ENCODE measurements at regions not wholly inside any gene's neighbourhood (a gene's known extent, or its start where the extent isn't known, plus 50 kb on each side); places are given as distances from the start of the nearest gene placed in this dataset.

GRCh38 chr3:124256599-124256998 is 264.7 kb upstream of the ROPN1 start:
- TF ChIP-seq, protein P1, sequence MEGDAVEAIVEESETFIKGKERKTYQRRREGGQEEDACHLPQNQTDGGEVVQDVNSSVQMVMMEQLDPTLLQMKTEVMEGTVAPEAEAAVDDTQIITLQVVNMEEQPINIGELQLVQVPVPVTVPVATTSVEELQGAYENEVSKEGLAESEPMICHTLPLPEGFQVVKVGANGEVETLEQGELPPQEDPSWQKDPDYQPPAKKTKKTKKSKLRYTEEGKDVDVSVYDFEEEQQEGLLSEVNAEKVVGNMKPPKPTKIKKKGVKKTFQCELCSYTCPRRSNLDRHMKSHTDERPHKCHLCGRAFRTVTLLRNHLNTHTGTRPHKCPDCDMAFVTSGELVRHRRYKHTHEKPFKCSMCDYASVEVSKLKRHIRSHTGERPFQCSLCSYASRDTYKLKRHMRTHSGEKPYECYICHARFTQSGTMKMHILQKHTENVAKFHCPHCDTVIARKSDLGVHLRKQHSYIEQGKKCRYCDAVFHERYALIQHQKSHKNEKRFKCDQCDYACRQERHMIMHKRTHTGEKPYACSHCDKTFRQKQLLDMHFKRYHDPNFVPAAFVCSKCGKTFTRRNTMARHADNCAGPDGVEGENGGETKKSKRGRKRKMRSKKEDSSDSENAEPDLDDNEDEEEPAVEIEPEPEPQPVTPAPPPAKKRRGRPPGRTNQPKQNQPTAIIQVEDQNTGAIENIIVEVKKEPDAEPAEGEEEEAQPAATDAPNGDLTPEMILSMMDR (IDR thresholded peaks at IDR 0.05): no peak
- Mint-ChIP-seq H3K4me1 (no peaks in the 10 kb centered on the region), H3K9me3 (no peaks in the 10 kb centered on the region), H3K4me3 (no peak overlapping the region), H3K27me3 (ENCODE audit: low read depth in 3 of 3) (peaks cover 3 to 11% (median 7%) of the 10 kb centered on the region in 3 donors), H3K36me3 (no peaks in the 10 kb centered on the region), H3K27ac (no peak overlapping the region)
- DNase-seq: no peak
- Histone ChIP-seq H3K27me3 (ENCODE audit: control insufficient read depth in 2 of 2, insufficient read depth in 2 of 2, low read length in 2 of 2) (no peaks in the 10 kb centered on the region), H3K9me3 (replicated peaks in 1 of 2; ENCODE audit: control insufficient read depth in 1 of 2, insufficient read depth in 1 of 2, low read length in 2 of 2) (no peaks in the 10 kb centered on the region), H3K4me1 (ENCODE audit: control insufficient read depth in 1 of 2, insufficient read depth in 2 of 2, low read length in 2 of 2) (no peaks in the 10 kb centered on the region), H2AFZ (ENCODE audit: insufficient read depth, low read depth, low read length, poor library complexity, severe bottlenecking) (no peak overlapping the region), H3K4me2 (replicated peaks; ENCODE audit: extremely low read depth, low read length, poor library complexity, severe bottlenecking) (no peak overlapping the region), H4K20me1 (ENCODE audit: insufficient read depth, low read length) (no peaks in the 10 kb centered on the region), H3K36me3 (replicated peaks in 1 of 2; ENCODE audit: control insufficient read depth in 1 of 2, insufficient read depth in 2 of 2, low read length in 2 of 2) (no peaks in the 10 kb centered on the region), H3K79me2 (ENCODE audit: insufficient read depth, low read length) (no peaks in the 10 kb centered on the region), H3K4me3 (replicated peaks in 1 of 3; ENCODE audit: low read depth in 2 of 3, low read length in 3 of 3) (no peak overlapping the region), H3K27ac (ENCODE audit: low read depth in 1 of 2, low read length in 2 of 2) (no peak overlapping the region), H3K9ac (ENCODE audit: insufficient read depth, low read length, poor library complexity, severe bottlenecking) (no peak overlapping the region)
- intact Hi-C loops (cut with micrococcal nuclease): no loop called here
- WGBS (ENCODE audit: insufficient coverage): 97% methylated on average over 4 of the region's 4 CpGs

DNA sequence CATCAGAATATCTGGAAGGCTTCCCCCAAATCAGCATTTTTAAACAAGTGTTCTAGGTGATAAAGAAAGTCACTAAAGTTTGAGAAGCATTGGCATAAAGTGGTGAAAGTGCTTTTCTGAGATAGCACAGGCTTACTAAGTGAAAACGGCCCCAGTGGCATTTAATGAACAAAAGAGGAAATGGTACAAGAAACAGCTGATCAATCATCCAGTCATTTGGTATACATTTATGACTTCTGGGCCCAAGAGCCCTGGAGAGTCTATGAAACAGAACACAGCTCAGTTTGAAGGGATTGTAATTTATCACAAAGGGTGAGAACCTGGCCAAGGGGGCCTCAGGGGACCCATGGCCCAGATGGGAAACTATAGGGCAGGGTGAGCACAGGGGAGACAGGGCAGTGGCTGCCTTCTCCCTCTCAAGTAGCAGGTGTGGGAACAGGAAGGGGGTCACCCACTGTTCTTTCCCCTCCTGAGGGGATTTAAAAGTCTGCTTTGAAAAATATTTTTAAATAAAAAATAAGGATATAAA is 265.5 kb upstream of the ROPN1 start:
- no peaks in the 10 kb centered on the region for H3K4me1 Mint-ChIP-seq
- H3K9me3 Mint-ChIP-seq: no peaks in the 10 kb centered on the region
- Histone ChIP-seq H3K9me3 (replicated peaks in 1 of 2; ENCODE audit: control insufficient read depth in 1 of 2, insufficient read depth in 1 of 2, low read length in 2 of 2) (no peaks in the 10 kb centered on the region), H3K4me3 (replicated peaks in 1 of 3; ENCODE audit: low read depth in 2 of 3, low read length in 3 of 3) (no peak overlapping the region), H3K79me2 (ENCODE audit: insufficient read depth, low read length) (no peaks in the 10 kb centered on the region), H3K27ac (ENCODE audit: low read depth in 1 of 2, low read length in 2 of 2) (no peak overlapping the region), H3K36me3 (replicated peaks in 1 of 2; ENCODE audit: control insufficient read depth in 1 of 2, insufficient read depth in 2 of 2, low read length in 2 of 2) (no peaks in the 10 kb centered on the region), H3K9ac (ENCODE audit: insufficient read depth, low read length, poor library complexity, severe bottlenecking) (no peak overlapping the region), H4K20me1 (ENCODE audit: insufficient read depth, low read length) (no peaks in the 10 kb centered on the region), H3K27me3 (ENCODE audit: control insufficient read depth in 2 of 2, insufficient read depth in 2 of 2, low read length in 2 of 2) (no peaks in the 10 kb centered on the region), H2AFZ (ENCODE audit: insufficient read depth, low read depth, low read length, poor library complexity, severe bottlenecking) (no peak overlapping the region), H3K4me2 (replicated peaks; ENCODE audit: extremely low read depth, low read length, poor library complexity, severe bottlenecking) (no peak overlapping the region), H3K4me1 (ENCODE audit: control insufficient read depth in 1 of 2, insufficient read depth in 2 of 2, low read length in 2 of 2) (no peaks in the 10 kb centered on the region)
- 0% methylated on average over 1 of the region's 1 CpG for WGBS (ENCODE audit: insufficient coverage)
- no peak overlapping the region for H3K27ac Mint-ChIP-seq
- H3K27me3 Mint-ChIP-seq (ENCODE audit: low read depth in 3 of 3): peaks cover 3 to 11% (median 6%) of the 10 kb centered on the region in 3 donors
- intact Hi-C loops (cut with micrococcal nuclease): no loop called here
- no peaks in the 10 kb centered on the region for H3K36me3 Mint-ChIP-seq
- no peak overlapping the region for H3K4me3 Mint-ChIP-seq
- TF ChIP-seq, protein P1 (IDR thresholded peaks at IDR 0.05): no peak
- DNase-seq: no peak

All from CD14-positive monocyte (primary cell).